ENCODE measurements at regions not wholly inside any gene's neighbourhood (a gene's known extent, or its start where the extent isn't known, plus 50 kb on each side); places are given as distances from the start of the nearest gene placed in this dataset.
"Not testable (repeated sequence)": the region's sequence is repeated elsewhere in the genome, so short reads cannot be mapped to it uniquely, and the experiment has no call there.

DNA sequence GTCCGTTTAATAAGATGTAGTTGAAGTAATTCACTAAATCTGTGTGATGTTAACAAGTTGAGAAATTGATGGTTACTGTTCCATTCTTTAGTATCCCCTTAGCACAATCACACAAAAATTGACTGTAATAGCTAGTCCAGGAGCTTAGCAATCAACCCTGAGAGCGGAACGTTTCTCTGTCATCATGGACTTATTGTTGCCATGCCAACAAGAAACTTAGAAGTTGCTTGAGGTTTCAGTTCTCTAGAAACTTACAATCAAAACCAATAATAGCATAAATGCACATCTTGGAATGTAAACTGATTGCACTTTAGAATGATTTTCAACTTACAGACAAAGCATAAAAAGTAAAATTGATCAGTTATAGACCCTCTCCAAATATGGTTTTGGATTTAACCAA, 125.4 kb upstream of the ANKH start:
- H3K27ac ChIP-seq = no peak overlapping the region
- no peak overlapping the region for H3K4me2 ChIP-seq
- H2AFZ ChIP-seq = no peak overlapping the region
- no peaks in the 10 kb centered on the region for H3K4me1 ChIP-seq (ENCODE audit: insufficient read depth)
- H3K27me3 ChIP-seq = no peaks in the 10 kb centered on the region
- no peaks in the 10 kb centered on the region for H3K79me2 ChIP-seq
- H3K9me2 ChIP-seq (replicated peaks; ENCODE audit: insufficient read depth) = no peaks in the 10 kb centered on the region
- 83% methylated on average over 3 of the region's 3 CpGs for WGBS (ENCODE audit: low lambda C conversion rate, missing lambda C conversion rate)
- no peak overlapping the region for H3K4me3 ChIP-seq
- H3K36me3 ChIP-seq (replicated peaks; ENCODE audit: insufficient read depth, low read depth) = no peaks in the 10 kb centered on the region
- no peak for TF ChIP-seq EZH2 (IDR thresholded peaks at IDR 0.05; ENCODE audit: borderline replicate concordance)
- TF ChIP-seq, protein P1, sequence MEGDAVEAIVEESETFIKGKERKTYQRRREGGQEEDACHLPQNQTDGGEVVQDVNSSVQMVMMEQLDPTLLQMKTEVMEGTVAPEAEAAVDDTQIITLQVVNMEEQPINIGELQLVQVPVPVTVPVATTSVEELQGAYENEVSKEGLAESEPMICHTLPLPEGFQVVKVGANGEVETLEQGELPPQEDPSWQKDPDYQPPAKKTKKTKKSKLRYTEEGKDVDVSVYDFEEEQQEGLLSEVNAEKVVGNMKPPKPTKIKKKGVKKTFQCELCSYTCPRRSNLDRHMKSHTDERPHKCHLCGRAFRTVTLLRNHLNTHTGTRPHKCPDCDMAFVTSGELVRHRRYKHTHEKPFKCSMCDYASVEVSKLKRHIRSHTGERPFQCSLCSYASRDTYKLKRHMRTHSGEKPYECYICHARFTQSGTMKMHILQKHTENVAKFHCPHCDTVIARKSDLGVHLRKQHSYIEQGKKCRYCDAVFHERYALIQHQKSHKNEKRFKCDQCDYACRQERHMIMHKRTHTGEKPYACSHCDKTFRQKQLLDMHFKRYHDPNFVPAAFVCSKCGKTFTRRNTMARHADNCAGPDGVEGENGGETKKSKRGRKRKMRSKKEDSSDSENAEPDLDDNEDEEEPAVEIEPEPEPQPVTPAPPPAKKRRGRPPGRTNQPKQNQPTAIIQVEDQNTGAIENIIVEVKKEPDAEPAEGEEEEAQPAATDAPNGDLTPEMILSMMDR (IDR thresholded peaks at IDR 0.05; ENCODE audit: poor library complexity) = no peak
- TF ChIP-seq EZH2phosphoT487 (IDR thresholded peaks at IDR 0.05; ENCODE audit: low read depth, severe bottlenecking, unreplicated experiment) = no peak
- no peaks in the 10 kb centered on the region for H3K9me3 ChIP-seq (ENCODE audit: low read depth)
- no peak for DNase-seq (ENCODE audit: low spot score)
- H4K20me1 ChIP-seq (ENCODE audit: insufficient read depth, poor library complexity, severe bottlenecking) = no peaks in the 10 kb centered on the region

DNA sequence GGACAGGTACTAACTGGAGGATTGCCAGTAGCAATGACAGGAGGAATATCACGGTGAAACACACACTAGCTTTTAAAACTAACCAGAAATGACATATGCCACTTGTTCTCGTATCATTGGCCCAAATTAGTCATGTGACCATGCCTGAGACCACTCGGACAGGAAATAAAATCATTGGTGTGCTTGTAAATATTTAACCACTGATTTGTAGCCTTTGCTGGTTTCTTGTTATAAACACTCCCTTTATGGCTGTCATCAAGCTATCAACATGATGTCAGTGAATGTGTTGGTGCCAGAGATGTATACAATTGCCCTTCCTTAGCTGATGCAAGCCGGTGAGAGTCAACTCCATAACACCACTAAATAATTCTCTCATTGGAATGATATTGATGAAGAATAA, 123.7 kb upstream of the ANKH start:
- Histone ChIP-seq H3K9me3 (ENCODE audit: low read depth) (no peaks in the 10 kb centered on the region), H3K27ac (no peak overlapping the region), H3K36me3 (replicated peaks; ENCODE audit: insufficient read depth, low read depth) (no peaks in the 10 kb centered on the region), H3K4me2 (no peak overlapping the region), H3K4me3 (no peak overlapping the region), H3K9me2 (replicated peaks; ENCODE audit: insufficient read depth) (no peaks in the 10 kb centered on the region), H4K20me1 (ENCODE audit: insufficient read depth, poor library complexity, severe bottlenecking) (no peaks in the 10 kb centered on the region), H3K79me2 (no peaks in the 10 kb centered on the region), H3K4me1 (ENCODE audit: insufficient read depth) (no peaks in the 10 kb centered on the region), H2AFZ (no peak overlapping the region), H3K27me3 (no peaks in the 10 kb centered on the region)
- 81% methylated on average over 4 of the region's 4 CpGs for WGBS (ENCODE audit: low lambda C conversion rate, missing lambda C conversion rate)
- DNase-seq (ENCODE audit: low spot score) = no peak
- TF ChIP-seq, protein P1 (IDR thresholded peaks at IDR 0.05; ENCODE audit: poor library complexity) = no peak
- no peak for TF ChIP-seq EZH2phosphoT487 (IDR thresholded peaks at IDR 0.05; ENCODE audit: low read depth, severe bottlenecking, unreplicated experiment)
- TF ChIP-seq EZH2 (IDR thresholded peaks at IDR 0.05; ENCODE audit: borderline replicate concordance) = no peak

DNA sequence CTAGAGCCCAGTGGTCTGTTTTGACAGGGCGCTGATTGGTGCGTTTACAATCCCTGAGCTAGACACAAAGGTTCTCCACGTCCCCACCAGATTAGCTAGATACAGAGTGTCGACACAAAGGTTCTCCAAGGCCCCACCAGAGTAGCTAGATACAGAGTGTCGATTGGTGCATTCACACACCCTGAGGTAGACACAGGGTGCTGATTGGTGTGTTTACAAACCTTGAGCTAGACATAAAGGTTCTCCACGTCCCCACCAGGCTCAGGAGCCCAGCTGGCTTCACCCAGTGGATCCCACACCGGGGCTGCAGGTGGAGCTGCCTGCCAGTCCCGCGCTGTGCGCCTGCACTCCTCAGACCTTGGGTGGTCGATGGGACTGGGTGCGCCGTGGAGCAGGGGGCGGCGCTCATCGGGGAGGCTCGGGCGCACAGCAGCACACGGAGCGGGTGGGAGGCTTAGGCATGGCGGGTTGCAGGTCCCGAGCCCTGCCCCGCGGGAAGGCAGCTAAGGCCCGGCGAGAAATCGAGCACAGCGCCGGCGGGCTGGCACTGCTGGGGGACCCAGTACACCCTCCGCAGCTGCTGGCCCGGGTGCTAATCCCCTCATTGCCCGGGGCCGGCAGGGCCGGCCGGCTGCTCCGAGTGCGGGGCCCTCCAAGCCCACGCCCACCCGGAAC, 122.0 kb upstream of the ANKH start:
- not testable (repeated sequence) for H3K36me3 ChIP-seq (replicated peaks; ENCODE audit: insufficient read depth, low read depth); H3K27ac ChIP-seq; H3K79me2 ChIP-seq; H3K9me3 ChIP-seq (ENCODE audit: low read depth); H3K4me3 ChIP-seq; H4K20me1 ChIP-seq (ENCODE audit: insufficient read depth, poor library complexity, severe bottlenecking); H3K4me2 ChIP-seq; H3K27me3 ChIP-seq; H2AFZ ChIP-seq; H3K4me1 ChIP-seq (ENCODE audit: insufficient read depth); DNase-seq (ENCODE audit: low spot score); H3K9me2 ChIP-seq (replicated peaks; ENCODE audit: insufficient read depth)
- WGBS (ENCODE audit: low lambda C conversion rate, missing lambda C conversion rate) = 93% methylated on average over 32 of the region's 40 CpGs

DNA sequence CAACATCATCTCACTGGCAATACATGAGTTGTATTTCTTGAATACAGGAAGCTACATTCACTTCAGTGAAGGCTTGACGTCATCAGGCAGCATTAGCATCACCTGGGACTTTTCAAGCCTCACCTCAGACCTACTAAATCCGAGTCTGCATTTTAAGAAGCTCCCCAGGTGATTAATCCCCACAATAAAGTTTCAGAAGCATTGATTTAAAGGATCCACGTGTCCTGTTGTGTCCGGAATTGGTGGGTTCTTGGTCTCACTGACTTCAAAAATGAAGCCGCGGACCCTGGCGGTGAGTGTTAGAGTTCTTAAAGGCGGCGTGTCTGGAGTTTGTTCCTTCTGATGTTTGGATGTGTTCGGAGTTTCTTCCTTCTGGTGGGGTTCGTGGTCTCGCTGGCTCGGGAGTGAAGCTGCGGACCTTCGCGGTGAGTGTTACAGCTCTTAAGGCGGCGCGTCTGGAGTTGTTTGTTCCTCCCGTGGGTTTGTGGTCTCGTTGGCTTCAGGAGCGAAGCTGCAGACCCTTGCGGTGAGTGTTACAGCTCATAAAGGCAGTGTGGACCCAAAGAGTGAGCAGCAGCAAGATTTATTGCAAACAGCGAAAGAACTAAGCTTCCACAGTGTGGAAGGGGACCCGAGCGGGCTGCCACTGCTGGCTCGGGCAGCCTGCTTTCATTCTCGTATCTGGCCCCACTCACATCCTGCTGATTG, 121.3 kb upstream of the ANKH start:
- H3K79me2 ChIP-seq; H3K4me3 ChIP-seq; H3K4me2 ChIP-seq; H3K27ac ChIP-seq; H3K36me3 ChIP-seq (replicated peaks; ENCODE audit: insufficient read depth, low read depth); H3K9me2 ChIP-seq (replicated peaks; ENCODE audit: insufficient read depth); H2AFZ ChIP-seq; H4K20me1 ChIP-seq (ENCODE audit: insufficient read depth, poor library complexity, severe bottlenecking); H3K4me1 ChIP-seq (ENCODE audit: insufficient read depth); H3K27me3 ChIP-seq; DNase-seq (ENCODE audit: low spot score); H3K9me3 ChIP-seq (ENCODE audit: low read depth): not testable (repeated sequence)
- WGBS (ENCODE audit: low lambda C conversion rate, missing lambda C conversion rate) = 88% methylated on average over 28 of the region's 28 CpGs
